ENCODE measurements at regions not wholly inside any gene's neighbourhood (a gene's known extent, or its start where the extent isn't known, plus 50 kb on each side); places are given as distances from the start of the nearest gene placed in this dataset.

DNA sequence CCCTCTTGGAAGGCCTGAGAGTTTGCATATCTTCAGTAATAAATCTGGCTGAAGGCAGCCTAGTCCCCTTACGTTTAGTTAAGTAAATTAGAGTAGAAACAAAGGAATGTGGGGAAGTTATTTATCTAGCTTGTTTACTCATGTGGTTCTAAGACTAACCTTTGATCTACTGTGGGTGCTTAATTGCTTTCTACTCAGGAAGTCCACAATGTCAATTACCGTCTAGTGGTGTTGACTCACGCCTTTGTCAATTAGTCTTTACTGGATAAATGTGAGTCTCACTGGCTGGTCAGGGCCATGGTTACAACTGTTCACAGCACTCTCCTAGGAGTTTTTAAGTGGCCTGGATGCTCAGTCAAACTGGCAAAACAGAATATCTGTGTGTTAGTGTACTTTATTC lies 2338.4 kb downstream of the TP53TG3F start:
- no peak for TF ChIP-seq SUZ12 (IDR thresholded peaks at IDR 0.05)
- TF ChIP-seq FOXM1 (IDR thresholded peaks at IDR 0.05; ENCODE audit: borderline replicate concordance), result no peak
- TF ChIP-seq BHLHE40 (IDR thresholded peaks at IDR 0.05; ENCODE audit: borderline replicate concordance), result no peak
- TF ChIP-seq HDGF (IDR thresholded peaks at IDR 0.05; ENCODE audit: borderline replicate concordance), result no peak
- TF ChIP-seq SP1 (IDR thresholded peaks at IDR 0.05), result no peak
- no peak for TF ChIP-seq PKNOX1 (IDR thresholded peaks at IDR 0.05)
- no peak for TF ChIP-seq FOXK2 (IDR thresholded peaks at IDR 0.05)
- no peak for TF ChIP-seq ZNF384 (IDR thresholded peaks at IDR 0.05)

Measured in HEK293T (cell line).